ENCODE measurements at regions not wholly inside any gene's neighbourhood (a gene's known extent, or its start where the extent isn't known, plus 50 kb on each side); places are given as distances from the start of the nearest gene placed in this dataset.

DNA sequence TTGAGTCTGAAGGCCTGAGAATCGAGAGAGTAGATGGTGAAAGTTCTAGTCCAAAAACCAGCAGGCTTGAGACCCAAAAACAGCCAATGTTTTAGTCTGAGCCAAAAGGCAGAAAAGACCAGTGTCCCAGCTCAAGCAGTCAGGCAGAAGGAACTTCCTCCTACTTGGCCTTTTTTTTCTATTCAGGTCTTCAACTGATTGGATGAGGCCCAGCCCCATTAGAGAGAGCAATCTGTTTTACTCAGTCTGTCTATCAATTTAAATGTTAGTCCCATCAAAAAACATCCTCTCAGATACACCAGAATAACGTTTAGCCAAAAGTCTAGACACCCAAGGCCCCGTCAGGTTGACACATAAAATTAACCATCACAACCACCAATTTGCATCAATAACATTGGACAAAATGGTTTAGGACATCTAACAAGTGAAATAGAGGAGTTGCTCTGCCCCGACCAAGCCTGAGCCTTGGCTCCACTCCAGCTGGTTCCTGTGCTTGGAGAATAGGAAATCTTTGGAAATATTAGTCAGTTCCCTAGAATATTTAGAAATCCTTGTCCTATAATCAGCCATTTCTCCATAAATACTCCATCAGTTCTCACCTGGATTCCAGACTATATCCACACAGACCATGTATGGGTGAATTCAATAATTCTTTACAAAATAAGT, 51.4 kb upstream of the LIPC start:
- ChIA-PET CTCF (no interaction called here), POLR2A (no interaction called here)
- no peak overlapping the region for H3K4me3 ChIP-seq (ENCODE audit: low read depth, low read length)
- no peak for DNase-seq (ENCODE audit: low read depth, low spot score)
- no peak for TF ChIP-seq CTCF (IDR thresholded peaks at IDR 0.05; ENCODE audit: insufficient read depth, low read length, missing control alignments)

DNA sequence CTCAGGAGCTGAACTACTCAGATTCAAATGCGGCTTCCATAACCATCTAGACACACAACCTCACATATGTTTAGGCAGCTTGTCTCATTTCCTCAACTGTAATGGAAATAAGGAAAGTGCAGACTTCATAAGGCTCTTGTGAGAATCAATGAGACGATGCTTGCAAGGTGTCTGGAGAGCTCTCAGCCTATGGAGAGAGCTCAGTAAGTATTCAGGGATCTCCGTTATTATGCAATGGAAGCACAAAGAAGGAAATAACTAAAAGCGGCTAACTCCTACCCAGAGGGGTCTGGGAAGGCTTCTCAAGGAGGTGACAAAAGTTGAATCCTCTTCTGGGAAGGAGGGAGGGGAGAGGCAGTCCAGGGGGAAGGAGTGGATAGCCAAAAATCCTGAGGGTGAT, 50.1 kb upstream of the LIPC start:
- POLR2A ChIA-PET, result no interaction called here
- CTCF ChIA-PET, result interaction anchor here (0.8 to 1.6 kb wide), 2 partner anchors 10 to 13 kb away, joined by 3 read pairs; no protein-coding TSS in a partner anchor
- no peak overlapping the region for H3K4me3 ChIP-seq (ENCODE audit: low read depth, low read length)
- no peak for TF ChIP-seq CTCF (IDR thresholded peaks at IDR 0.05; ENCODE audit: insufficient read depth, low read length, missing control alignments)
- no peak for DNase-seq (ENCODE audit: low read depth, low spot score)

Data from AG04449 (cell line).